Activated T-helper 1 cell treated with Interleukin-2 at 50 U/mL for 16 hours (primary cell): ENCODE measurements at regions not wholly inside any gene's neighbourhood (a gene's known extent, or its start where the extent isn't known, plus 50 kb on each side); places are given as distances from the start of the nearest gene placed in this dataset.

Experiments used
- DNase-seq: peaks from one replicate; pipeline ENCODE4 v3.0.0-alpha.2; 2020; ENCODE audit warnings: low read depth

DNA sequence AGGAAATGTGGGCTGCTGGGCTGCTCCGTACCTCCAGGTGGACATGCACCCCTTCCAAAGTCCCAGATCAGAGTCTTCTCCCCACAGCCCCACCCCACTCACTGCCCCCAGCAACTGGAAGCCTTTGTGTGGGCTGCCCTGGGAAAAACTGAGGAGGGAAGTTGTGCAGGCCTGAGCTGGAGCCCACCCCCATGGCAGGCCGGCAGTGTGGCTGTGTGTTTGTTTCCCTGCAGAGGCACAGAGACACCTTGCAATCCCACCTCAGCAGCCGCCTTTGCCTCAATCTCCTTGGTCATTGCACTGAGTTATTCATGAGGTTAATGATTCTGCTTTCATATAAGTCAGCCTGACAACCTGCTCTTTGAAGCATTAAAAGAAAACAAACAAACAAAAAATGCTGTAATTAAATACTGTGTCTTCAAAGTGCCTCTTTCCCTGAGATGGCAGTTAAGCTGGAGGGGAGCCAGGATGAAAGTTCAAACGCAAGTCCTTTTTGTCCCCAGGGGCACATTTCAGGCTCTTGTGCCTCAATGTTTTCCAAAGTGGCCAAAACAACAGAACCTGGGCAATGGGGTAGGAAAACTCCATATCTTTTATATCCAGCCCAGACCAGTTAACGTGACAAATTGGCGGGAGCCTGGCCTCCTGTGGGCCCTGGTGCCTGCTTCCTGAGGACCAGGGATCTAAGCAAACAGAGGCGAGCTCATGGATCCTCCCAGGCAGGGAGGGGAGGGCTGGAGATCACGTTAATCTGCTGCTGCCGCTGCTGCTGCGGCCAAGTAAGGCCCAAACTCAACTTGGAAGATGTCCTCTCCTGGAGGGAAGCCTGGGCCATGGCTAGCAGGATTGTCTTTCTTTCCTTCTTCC lies 51.9 kb upstream of the TSPAN11 start:
- DNase-seq = no peak

DNA sequence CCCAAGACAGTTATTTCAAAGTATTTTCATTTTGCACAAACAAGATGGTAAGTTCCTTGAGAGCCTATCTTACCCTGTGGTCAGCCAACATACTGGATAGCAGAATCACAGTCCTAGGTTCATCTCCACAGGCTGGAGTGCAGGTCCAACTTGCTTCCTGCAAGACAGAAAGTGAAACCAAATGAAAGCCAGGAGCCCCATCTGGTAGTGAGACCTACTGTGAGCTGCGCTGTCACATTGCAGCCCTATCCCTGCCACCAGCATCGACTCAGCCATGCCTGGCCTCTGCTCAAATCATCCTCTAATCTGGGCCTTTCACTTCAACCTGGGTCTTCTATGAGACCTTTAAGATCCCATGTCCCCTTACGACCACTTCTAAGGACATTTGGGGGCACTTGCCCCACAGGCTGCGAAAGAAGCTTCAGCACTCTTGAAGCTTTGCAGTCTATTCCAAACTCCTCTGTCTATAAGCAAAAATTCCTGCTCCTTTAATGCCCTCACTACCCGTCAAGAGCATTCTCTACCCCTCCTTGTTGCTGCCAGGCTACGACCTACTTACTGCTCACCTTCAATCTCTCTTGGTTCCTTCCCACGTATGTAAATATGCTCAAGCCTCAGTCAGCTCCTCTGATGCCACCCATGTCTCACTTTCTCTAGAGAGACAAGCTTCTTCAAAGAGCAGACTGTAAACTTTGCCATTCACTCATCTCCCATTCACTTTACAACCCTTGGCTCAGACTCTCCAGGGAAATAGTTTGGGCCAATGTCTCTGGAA lies 55.9 kb upstream of the TSPAN11 start:
- DNase-seq = no peak

DNA sequence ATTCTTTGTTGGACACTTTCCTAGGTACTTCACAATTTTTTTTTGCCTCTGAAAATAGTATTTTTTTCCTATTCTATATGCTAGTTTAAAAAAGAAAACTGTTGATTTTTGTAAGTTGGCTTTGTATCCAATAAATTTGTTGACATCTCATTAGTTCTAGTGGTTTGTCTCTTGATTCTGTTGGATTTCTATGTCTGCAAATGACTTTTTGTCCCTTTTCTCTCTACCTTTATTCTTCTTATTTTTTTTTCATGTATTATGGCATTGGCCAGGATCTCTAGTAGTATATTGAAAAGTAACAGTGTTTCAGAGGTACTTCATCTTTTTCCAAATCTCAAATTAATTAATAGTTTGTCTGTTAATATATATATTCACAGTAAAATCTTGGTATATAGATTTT lies 59.1 kb upstream of the TSPAN11 start:
- DNase-seq = no peak

DNA sequence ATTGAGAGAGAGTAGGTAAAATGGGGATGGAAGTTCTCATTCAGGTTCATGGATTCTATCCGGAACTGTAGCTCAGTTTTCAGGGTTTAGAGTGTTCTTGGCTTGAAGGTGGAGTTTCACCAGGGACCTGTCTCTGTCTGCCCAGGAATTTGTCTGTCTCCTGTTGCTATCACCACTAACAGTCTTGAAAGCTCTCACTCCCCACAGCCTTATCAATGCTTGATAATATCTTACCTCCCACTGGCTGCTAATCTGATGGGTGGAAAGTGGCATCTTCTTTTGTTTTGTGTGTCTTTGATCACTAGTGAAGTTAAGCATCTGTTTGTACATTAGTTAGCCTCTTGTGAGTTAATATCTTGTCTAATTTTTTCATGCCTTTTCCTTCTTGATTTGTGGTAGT lies 60.3 kb upstream of the TSPAN11 start:
- no peak for DNase-seq

DNA sequence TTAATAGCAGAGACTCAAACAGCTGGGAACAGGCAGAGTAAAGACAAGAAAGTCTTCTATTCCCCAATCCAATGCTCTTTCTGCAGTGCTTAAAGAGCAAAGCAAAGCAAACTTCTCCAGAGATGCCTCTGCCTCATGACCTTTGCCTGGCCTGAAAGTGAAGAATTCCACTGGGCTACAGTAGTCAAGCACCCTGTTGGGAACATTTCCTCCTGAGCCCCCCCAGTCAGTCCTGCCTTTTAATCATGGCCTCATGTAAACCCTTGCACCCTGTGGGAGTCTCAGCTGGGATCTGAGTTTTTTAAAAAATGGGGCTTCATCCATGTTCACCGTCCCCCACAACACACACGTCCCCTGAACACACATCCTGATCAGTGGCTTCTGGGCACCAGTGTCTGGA lies 62.7 kb upstream of the TSPAN11 start:
- no peak for DNase-seq

DNA sequence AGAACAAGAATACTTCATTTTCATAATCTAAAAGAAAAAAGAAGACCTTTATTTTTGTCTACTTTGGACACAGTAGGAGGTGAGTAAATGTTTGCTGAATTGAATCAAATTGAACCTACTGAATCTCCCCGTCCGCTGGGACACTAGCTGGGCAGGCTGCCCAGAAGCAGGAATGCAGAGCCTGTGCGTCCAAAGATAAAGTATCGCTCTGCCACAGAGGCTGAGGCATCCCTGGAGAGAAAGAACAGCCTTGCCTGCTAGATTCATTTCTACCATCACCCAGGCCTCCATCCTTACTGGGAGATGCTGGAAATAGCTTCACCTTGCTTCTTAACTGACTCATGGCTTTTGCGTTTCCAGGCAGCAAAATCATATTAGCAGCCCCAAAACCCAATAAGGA lies 64.1 kb upstream of the TSPAN11 start:
- no peak for DNase-seq

DNA sequence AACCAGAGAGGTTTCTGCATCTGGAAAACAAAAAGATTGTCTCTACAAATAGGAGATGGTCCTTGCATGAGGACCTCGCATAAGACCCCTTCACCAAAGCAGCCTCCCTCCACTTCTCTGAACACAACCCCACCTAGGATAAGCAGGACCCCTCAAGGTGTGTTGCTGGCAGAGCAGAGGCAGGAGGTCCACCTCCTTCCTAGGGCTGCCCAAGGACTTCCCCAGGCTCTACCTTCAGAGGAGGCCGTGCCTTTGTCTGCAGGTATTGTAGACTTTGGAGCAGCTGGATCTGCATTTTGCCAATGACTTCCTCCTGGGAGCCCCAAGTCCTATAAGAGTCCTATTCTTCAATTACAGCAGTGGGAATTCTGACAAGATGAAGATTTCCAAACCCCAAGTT lies 67.3 kb upstream of the TSPAN11 start:
- no peak for DNase-seq

DNA sequence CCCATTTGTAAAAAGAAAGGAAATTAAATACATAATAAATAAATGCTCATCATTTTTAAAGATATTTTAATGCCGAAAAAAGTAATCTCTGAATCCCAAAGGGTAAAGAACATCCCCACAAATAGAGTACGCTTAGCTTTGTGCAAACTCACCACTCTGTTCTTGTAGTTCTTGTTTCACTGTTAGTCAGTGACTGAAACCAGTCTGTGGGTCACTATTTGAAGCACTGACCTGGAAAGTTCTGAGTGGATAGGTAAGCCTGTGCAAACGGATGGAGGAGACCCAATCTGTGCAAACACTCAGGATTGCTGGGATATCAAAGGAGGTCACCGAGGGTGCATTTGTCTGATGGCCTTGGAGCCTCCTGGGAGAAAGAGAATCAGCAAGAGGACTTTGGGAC lies 68.1 kb upstream of the TSPAN11 start:
- no peak for DNase-seq

DNA sequence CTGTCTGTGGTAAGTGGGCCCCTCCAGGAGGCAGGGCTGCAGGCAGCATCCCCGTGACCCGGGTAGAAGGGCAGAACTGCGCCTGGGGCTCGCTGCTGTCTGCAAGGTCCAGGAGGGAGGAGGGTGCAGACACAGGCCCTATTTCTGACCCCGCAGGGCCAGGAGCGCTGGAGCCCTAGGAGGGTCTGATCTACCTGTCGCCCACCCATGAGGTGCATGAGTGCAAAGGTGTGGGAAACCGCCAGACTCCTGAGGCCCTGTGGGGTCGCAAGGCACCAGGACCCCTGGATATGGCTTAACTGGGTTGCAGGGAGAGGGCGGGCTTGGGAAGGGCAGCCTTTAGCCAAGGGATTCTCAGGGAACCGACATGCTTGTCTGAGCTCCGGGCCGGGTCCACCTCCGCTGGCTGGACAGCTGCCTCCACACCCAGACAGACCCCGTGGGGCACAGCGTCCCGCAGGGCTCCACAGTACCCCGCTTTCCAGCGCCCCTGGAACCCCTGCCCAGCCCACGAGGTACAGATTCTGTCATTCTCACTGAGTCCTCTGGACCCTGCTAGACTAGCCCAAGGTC lies 72.9 kb upstream of the TSPAN11 start:
- DNase-seq = no peak

DNA sequence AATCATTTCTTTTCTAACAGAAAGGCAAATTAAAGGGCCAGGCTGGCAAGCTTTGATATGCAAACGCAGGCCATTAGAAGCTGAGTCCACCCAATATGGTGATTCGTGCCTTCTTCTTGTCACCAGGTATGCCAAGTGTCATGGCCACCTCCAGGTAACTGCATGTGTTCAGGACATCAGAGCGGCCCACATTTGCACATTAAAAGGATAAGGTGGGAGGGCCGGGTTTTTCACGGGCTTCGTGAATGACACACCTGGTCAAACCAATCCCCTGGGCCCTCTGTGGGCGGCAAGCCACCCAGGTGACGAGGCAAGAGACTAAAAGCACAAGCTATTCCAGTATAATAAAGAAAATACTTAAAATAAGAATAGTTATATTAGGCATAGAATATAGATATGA lies 75.9 kb upstream of the TSPAN11 start:
- DNase-seq = no peak

DNA sequence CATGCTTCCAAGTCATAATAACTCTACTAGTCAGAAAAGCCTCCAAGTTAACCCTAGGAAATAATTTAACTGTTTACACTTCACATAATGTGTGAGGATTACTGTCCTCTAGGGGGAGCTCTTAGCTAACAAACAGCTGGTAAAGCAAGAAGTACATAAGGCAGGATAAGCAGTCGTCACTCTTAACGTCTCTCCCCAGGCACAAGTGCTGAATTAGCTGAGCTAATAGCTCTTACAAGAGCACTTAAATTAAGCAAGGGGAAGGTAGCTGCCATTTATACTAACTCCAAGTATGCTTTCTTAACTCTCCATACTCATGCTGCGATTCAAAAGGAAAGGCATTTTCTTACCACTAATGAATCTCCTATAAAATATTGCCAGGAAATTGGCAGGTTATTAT lies 79.3 kb upstream of the TSPAN11 start:
- DNase-seq = no peak

DNA sequence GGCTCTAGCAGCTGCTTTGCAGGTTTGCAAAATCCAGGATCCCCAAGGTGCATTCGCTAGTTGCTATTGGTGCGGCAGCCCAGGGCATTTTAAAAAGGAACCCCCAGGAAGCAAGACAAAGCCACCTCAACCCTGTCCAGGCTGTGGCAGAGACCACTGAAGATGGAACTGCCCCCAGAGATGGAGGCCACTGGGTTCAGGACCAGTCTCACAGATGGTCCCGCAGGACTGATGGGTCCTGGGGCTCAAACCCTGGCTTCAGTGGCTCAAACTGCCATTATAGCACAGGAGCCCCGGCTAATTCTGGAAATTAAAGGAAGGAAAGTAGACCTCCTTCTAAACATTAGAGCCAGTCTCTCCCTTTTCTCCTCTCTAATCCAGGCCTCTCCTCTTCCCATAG lies 79.8 kb upstream of the TSPAN11 start:
- DNase-seq = no peak

DNA sequence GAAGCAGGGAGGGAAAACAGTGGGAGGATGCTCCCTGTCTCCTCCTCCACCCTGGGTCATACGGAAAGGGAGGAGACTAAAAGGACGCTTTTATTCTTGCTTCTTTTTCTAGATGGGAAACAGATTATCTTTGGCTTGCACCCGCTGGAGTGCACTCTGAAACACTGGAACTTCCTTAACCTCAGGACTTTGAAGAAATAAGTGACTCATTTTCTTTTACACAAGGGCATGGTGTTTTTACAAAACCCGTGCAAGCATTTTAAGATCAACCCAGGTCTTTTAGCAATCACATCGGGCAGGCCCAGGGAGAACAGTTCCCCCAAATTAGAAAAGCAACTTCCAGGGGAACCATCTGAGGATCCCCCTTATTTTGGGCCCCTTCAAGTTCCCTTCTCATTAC lies 80.9 kb upstream of the TSPAN11 start:
- no peak for DNase-seq

DNA sequence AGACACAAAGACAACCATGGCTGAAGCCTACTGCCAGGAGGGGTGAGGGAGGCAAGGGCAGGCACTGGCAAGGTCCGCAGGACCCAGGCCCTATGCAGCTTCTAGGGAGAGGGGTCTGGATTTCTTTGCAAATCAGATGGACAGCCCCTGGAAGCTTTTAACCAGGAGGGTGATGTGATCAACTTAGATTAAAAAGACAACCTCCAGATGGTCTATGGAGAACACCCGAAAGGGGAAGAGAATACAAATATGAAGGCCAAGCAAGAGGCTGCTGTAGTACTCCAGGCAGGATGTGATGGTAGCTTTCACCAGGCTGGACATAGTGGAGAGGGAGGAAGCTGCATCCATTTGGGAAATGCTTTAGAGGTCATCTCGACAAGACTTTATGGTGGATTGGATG lies 83.3 kb upstream of the TSPAN11 start:
- no peak for DNase-seq

DNA sequence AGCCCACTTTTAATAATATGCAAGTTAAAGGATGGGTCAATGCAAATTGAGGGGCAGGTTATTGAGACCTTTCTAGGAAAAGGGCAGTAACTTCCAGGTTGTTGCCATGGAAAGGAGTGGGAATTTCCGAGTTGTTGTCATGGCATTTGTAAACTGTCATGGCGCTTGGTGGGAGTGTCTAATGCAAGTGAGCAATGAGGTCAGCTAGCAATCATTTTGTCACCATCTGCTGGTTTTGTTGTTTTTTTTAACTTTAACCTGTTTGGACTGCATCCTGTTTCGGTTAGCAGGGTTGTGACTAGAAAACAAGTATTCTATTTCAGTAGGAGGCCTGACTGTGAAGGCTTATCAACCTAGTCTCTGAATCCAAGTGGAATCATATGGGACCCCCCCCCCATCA lies 85.8 kb upstream of the TSPAN11 start:
- DNase-seq = no peak

DNA sequence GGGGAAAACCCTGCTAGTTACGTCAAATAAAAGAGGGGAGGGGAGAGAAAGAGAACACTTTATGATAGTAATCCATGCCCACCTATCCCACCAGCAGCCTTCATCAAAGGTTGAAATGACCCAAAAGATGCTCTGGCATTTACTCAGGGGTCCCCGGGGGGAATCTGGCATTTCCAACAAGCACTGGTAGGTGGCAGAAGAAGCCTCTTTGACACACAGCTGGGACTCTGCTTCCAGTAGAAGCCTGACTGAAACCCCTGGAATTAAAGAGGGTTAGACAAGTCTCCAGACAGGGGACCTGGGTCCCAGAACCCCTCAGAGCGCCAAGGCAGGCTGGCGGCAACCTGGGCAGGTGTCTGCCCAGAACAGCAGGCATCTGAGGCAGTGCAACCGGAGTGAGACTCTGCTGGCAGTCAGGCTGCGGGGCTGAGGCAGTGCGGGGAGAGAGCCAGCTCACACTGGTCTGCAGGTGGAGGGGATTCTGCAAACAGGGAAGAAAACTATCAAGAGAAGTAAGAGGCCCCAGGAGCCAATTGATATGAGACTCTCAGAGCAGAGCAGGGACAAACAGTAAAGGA lies 85.0 kb upstream of the CAPRIN2 start:
- DNase-seq = no peak

DNA sequence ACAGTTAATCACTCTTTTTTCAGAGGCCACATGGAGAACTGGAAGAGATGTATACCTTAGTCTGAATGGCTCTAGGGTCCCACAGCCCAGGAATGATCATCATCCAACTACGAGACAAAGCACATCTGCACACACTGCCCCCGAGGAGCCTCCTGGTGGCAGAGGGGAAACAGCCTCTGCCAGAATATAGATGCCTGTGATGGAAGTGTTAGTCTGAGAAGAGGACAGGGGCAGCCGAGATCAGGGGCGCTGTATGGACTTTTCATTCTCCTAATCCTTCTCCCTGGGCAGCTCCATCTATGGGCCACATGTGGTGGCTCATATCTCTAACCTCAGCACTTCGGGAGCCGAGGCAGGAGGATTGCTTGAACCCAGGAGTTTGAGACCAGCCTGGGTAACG lies 82.8 kb upstream of the CAPRIN2 start:
- DNase-seq = no peak

DNA sequence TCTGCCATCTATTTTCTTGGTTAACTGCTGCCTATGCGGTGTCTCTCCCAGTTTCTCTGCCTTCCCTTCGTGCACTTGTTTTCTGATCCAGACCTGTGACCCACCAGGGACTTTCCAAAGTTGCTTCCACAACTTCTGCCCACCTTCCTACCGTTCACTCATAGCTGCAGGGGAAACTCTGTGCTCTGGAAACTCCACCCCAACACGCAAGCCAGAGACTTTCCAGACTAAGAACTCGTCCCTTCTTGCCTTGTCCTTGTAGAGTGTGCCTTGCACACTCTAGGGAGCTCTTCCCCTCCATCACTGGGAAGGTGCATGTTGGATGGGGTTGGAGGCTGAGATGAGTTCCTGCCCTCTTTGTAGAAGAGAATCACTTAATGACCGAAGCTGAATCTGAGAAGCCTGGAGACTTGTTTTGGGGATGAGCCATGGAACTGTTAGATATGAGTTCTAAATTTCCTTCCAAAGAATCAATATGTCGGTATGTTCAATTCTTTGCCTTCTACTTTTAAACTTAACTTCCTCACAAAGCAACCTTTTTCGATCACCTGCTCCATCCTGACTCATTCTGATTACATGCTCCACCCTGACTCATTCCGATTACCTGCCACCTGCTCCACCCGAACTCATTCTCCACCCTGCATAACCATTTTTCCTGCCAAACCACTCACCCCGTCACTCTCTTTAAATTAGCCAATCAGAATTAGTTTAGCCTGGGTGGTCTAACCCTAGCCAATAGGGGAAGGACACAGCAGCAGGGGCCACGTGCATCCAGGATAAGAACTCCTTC lies 82.1 kb upstream of the CAPRIN2 start:
- no peak for DNase-seq

DNA sequence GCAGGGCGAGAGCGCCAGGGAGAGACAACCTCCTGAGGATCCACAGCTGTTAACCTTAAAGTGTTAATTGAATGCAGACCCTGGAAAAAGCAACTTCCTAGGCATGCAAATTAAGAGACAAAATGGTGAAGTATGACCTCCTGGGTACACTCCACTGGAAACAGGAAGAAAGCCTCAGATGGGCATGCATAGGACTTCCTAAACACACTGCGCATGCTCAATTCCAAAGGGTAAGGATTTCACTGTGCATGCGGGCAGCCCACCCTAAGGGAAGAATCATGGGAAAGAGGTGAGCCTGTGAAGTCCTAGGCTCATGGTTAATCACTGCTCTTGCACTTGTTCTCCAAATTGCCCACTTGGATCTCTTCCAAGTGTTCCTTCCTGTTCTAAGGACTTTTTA lies 80.5 kb upstream of the CAPRIN2 start:
- no peak for DNase-seq

DNA sequence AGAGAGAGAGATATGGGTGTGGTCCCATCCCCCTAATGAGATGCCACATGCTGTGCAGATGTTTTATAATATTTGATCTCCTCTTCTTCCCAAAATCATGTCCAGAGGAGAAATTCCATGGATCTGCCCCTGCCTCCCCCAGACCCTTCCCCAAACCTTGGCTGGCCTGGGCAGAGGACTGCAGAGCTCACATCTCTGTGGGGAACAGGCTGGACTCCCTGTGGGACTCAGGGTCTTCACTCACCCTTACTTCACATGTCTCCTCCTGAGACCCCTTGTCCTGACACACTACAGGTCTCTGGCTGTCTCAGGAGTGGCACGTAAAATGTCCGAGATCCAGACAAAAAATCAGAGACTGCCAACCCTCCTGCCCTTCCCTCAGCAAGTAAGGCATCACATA lies 76.0 kb upstream of the CAPRIN2 start:
- DNase-seq = no peak

DNA sequence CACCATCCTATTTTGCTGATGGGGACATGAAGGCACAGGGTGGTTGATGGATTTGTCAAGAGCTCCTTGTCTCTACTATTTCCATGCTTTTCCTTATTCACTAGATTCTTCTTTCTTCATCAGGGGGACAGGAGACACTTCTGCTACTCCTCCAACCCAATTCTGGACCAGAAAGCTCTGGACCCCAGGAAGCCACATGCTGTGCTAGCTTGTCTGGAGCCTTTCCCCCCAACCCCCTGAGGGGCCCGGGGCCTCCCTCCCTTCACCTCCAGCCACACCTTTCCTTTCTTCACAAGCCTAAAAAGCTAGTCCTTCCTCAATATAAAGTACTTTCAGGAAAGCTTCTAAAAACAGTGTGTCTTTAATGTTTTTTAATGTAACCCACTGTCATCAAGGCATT lies 75.1 kb upstream of the CAPRIN2 start:
- DNase-seq = no peak

DNA sequence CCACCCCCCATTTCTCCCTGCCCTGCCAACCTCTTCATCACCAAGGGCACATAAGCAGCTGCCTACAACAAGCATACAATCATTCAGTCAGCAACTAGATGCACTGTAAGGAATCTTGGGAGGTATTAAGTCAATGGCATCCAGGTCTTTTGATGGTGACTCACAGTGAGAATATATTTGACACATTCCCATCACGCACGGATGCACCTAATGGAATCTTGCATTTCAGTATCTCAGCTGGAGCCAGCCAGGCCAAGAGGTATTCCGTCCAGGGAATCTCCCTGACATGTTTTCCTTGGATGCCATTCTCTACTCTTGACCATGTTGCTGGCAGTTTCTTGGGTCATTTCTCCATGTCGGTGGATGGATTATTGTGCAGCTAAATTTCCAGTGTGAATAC lies 73.9 kb upstream of the CAPRIN2 start:
- no peak for DNase-seq
